NOMO-1 (cell line): ENCODE measurements at regions not wholly inside any gene's neighbourhood (a gene's known extent, or its start where the extent isn't known, plus 50 kb on each side); places are given as distances from the start of the nearest gene placed in this dataset.
"Not testable (repeated sequence)": the region's sequence is repeated elsewhere in the genome, so short reads cannot be mapped to it uniquely, and the experiment has no call there.

Experiments used
- DNase-seq, 2 experiments: peaks; one replicate each; lab custom pipeline; 2025; ENCODE audit not compliant: unreplicated experiment in 2 of 2; lab: John Stamatoyannopoulos, UW

- DNase-seq = no peak
These were observed 404.8 kb upstream of the SLC30A5 start for GRCh38 chr5:68689010-68689409.

- not testable (repeated sequence) for DNase-seq
These were observed 401.9 kb upstream of the SLC30A5 start for GRCh38 chr5:68691874-68692273.

DNA sequence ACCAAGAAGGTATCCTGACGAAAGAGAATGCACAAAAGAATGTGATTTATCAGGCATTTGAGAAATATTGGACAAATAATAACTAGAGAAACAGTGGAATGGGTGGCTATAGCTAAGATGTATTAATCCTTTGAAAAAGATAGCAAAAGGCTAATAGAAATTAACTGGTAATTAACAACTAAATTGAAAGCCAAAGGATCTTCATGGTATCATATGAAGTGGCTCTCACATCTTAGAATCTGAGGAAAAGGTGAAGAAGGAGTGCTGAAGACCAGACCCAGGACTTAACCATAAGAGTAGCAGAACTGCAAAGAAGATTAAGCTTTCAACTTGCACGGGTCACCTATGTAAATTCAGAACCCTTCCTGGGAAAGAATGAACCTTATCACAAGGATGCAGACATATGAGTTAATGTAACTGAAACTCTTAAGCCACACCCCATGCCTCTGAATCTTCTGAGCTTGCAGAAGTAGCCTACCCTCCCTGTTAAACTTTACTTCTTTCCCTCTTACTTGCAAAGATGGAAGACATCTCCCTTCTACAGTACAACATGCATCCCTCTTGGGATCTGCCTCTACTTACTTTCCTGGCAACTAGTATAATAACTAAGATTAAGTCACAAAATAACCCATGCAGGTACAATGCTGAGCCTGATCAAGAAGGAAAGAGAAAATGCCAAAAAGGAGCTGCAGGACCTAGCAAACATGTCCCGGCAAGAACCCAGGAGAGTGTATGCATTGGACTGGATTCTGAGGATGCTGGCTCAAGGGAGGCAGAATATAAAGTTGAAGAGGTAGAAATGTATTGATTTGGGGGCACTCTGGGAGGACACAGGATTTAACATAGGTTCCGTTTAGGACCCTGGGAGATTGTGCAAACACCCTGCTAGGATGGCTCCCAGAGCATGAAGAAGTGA lies 395.5 kb upstream of the SLC30A5 start:
- no peak for DNase-seq

DNA sequence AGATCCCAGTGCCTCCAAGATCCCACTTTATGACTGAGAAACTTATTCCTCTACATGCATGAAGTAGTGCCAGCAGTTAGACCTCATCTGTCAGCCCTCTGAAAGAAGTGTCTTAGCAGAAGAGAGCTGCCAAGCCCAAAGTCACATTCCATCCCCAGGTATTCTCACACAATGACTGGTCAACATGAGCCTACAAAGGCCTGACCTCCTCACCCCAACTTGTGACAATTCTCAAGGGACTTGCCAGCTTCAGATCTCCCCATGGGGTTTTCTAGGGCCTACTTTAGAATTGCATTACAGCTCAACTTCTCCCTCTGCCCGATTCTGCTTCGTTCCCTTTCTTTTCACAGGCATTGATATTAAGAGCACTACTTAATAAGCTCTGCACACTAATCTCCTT lies 393.8 kb upstream of the SLC30A5 start:
- DNase-seq = no peak

- DNase-seq = no peak
These were observed 386.2 kb upstream of the SLC30A5 start for GRCh38 chr5:68707575-68707974.

- no peak for DNase-seq
These were observed 385.5 kb upstream of the SLC30A5 start for GRCh38 chr5:68708156-68708841.

GRCh38 chr5:68708842-68709170 lies 385.0 kb upstream of the SLC30A5 start:
- DNase-seq = no peak

DNA sequence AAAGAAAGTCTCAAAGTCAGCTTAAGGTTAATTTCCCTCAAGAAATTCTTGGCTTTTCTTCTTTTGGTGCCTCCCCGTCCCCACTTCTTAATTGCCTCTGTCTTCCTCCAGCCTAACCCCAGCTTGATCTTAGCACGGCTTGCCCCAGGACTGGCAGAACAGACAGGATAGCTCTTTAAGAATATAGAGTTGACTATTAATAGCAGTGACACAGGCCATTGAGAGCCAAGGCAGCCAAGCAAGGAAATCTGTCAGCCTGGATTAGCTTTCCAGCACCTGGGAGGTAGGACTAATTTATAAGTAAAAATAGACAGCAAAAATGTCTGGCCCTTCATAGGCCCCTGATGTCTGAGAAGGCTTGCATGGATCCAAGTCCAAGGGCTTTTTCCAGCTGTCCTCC lies 384.6 kb upstream of the SLC30A5 start:
- DNase-seq = no peak

DNA sequence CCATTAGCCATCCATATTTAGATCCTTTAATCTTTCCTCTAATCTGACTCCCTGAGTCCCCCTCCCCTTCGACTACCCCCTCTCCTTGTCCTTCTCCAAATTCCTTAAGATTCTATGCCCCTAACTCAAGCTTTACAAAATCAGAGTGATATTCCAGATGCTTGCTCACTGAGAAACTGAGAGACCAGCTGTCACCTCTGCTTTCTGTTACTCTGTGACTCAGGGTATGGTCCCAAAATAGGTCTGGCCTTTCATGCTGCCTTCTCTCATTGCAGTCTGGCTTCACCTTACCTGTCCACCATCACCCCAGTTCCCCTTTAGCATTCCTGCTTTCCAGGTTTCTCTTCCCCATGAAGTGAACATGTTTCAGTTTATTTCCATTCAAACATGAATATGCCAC lies 383.3 kb upstream of the SLC30A5 start:
- DNase-seq = no peak

- DNase-seq = no peak
These were observed 382.3 kb upstream of the SLC30A5 start for GRCh38 chr5:68711293-68712200.

DNA sequence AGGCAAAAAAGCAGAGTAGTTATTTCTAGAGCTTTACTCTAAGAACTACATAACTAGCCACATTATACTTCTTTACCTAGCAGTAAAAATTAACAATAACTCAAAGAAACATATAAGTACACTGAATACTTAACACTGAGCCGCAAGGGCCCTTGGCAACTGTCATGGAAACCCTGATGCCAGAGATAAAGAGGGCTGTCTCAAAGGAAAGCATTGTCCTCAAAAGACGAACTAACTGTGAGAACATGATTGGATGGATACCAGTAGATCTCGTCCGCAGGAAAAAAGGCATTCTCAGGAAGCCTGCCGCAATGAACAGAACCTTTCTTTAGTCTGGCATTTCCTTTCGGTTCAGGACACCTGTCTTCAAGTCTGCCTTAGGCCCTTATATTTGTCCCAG lies 379.0 kb upstream of the SLC30A5 start:
- DNase-seq = no peak

DNA sequence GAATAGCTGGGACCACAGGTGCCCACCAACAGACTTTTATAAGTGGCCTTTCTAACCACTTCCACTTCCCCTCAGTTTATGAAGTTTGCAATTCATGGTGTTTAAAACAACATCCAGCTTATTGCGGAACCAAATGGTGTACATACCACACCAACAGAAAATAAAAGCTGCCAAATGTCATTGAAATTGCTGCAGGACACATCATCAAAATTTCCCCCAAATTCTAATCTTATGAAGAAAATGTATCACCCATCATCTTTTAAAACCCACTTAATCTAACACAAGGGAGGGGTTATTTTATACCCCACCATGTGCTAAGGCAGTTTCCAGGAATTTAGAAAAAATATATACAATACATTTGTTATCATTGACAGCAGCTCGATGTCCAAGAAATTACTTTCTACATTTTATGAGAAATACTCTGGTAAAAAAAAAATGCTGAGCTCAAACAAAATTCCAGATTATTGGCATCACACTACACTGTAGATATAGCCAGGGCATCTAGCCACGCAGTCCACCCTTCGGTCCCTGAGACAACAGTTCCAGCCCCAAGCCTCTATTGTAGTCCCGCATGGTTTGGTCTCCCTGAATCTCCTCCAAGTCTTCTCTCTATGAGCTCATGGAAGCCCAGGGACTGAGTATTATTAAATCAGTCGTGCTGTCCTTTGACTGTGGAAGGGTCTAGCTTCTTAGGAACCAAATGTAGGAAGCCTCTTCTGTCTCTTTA lies 372.8 kb upstream of the SLC30A5 start:
- DNase-seq = no peak

DNA sequence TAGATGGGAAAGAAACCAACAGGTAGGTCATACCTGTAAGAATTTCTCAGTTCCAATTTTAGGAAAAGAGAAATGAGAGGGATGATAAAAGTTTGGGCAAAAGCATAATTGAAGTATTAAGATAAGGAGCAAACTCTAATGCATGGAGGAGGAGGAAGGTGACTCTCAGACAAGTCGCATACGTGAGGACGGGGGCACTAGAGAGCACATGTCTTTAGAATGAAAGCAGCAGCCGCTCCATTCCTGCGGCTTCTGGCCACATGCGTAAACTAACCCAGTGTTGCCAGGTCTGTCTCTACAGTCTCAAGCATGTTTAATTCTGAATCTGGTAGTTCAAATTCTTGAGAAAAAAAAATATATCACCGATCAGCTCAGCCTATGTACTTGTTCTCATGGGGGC lies 371.5 kb upstream of the SLC30A5 start:
- DNase-seq = no peak

DNA sequence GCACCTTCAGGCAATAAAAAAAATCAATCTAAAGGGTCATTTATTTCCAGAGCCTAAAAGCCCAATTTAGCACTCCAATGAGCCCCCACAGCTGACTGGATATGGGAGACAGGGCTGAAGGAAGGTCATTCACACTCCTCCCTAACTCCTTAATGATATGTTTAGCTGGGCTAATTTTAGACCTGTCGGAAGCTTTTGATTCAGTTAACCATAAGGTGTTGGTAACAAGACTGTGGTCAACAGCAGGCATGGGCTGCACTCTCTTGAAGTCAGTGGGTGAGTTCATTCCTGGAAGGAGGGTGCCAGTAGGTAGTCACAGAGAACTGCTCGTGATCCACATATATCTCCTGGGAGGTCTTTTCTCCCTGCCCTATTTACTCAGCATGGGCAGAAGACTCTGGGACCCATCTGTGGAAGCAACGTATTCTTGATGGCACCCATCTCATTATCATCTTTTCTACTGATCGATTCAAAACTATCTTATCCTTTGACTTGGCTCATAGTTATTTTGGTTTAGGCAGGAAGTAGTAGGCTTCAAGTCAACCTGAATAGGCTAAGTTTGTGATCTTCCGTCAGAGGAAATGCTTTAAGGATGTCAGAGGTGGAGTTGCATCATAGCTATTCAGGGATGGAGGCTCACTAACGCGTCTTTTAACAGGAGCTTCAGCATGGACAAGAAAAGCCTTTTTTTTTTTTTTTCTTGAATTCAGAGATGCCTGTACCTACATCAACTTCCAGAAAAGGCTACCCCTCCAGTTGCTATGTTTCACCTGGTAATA lies 367.7 kb upstream of the SLC30A5 start:
- no peak for DNase-seq

DNA sequence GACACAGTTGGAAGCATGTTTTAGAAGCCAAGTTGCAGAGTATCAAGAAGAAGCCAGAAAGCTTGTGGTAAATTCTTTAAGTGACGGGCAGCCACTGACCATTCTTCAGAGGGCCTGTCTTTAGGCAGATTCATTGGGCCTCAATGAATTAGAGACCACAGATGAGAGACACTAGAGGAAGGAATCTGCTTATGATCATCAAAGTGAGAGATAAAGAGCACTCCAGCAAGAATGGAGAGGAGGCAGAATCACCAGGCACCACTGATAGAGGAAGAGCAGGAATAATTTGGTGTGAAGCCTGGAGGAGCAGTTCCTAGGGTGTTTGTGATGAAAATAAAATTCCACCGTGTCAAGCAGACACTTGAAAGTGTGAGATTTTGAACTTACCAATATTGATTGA lies 365.9 kb upstream of the SLC30A5 start:
- DNase-seq = no peak

- no peak for DNase-seq
These were observed 364.1 kb upstream of the SLC30A5 start for GRCh38 chr5:68729678-68730077.

DNA sequence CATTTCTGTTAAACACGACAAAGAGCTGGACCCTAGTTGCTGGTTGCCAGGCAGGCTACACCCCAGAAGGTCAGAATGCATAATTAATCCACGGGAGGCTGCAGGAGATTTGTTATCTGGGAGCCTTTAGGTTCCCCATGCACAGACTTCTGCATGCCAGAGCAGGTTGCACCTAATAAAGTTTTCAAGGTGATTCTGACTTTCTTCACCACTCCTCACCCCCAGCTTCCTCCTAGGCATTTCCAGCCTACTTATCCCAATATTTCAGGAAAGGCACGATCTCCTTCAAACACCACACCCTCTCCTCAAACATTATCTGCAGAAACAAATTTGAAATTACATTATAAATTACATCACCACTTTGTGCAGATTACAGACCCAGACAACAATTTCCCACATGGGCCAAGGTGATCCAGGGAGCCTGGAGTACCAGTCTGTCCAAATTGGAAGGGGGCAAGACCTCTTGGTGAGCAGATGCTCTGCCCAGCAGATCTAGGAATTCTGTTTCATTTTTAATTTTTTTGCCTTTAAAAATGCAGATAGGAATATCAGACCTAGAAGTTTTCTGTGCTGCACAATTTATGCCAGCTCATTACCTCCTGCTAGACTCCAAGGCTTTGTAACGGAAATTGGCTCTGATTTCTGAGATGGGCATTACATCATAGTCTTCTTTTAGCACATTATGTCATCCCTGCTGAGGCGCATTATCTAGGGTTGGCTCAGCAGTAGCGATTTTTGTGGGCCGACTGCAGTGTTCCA lies 363.4 kb upstream of the SLC30A5 start:
- no peak for DNase-seq

GRCh38 chr5:68730979-68731654 lies 362.7 kb upstream of the SLC30A5 start:
- DNase-seq = no peak

DNA sequence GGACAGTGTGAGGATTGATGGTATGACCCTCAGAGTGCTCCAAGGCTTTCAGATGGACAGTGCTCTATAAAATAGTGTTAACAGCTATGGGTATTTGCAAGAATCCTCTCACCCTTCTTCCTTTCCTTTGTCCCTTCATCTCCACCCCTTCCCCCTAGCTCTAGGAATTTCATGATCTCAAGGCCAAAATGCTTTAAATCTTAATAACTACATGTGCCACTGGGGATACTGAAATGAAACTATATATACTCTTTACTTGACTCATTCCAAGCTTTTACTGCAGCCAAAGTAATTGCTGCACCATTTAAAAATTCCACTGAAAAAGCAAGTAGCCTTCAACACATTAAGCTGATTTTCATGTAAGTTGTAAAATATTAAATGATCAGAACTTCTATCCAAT lies 361.6 kb upstream of the SLC30A5 start:
- DNase-seq = no peak
